ENCODE measurements at regions not wholly inside any gene's neighbourhood (a gene's known extent, or its start where the extent isn't known, plus 50 kb on each side); places are given as distances from the start of the nearest gene placed in this dataset.

GRCh38 chr16:63983401-63983800 is 1138.5 kb downstream of the CDH11 start:
- Histone ChIP-seq H3K9me3 (no peaks in the 10 kb centered on the region), H3K27me3 (no peaks in the 10 kb centered on the region), H3K4me1 (no peaks in the 10 kb centered on the region), H3K4me3 (no peak overlapping the region), H3K36me3 (no peaks in the 10 kb centered on the region), H3K27ac (no peak overlapping the region)
- DNase-seq = no peak
- TF ChIP-seq EP300 (IDR thresholded peaks at IDR 0.05; ENCODE audit: low read depth) (no peak), CTCF (IDR thresholded peaks at IDR 0.05) (no peak), POLR2AphosphoS5 (IDR thresholded peaks at IDR 0.05) (no peak), POLR2A (IDR thresholded peaks at IDR 0.05) (no peak)
- intact Hi-C loops (cut with DNase I; ENCODE audit: low total_unique reads) (no loop called here), in situ Hi-C loops (cut with MboI; ENCODE audit: low pct_ligation_motif_present in 1 of 4, low pct_unique_long_range_greater_than_20kb in 1 of 4, low sequenced_read_pairs in 3 of 4) (no loop called here)
- 40 to 41% methylated on average over 2 of the region's 2 CpGs for WGBS, 2 donors (ENCODE audit: low coverage in 1 of 2)

GRCh38 chr16:63982741-63983140 is 1139.1 kb downstream of the CDH11 start:
- in situ Hi-C loops (cut with MboI; ENCODE audit: low pct_ligation_motif_present in 1 of 4, low pct_unique_long_range_greater_than_20kb in 1 of 4, low sequenced_read_pairs in 3 of 4) (no loop called here), intact Hi-C loops (cut with DNase I; ENCODE audit: low total_unique reads) (no loop called here)
- Histone ChIP-seq H3K4me1 (no peaks in the 10 kb centered on the region), H3K27me3 (no peaks in the 10 kb centered on the region), H3K36me3 (no peaks in the 10 kb centered on the region), H3K9me3 (no peaks in the 10 kb centered on the region), H3K27ac (no peak overlapping the region), H3K4me3 (no peak overlapping the region)
- 46 to 47% methylated on average over 3 of the region's 3 CpGs for WGBS, 2 donors (ENCODE audit: low coverage in 1 of 2)
- no peak for TF ChIP-seq POLR2AphosphoS5 (IDR thresholded peaks at IDR 0.05)
- no peak for TF ChIP-seq CTCF (IDR thresholded peaks at IDR 0.05)
- TF ChIP-seq POLR2A (IDR thresholded peaks at IDR 0.05) = no peak
- TF ChIP-seq EP300 (IDR thresholded peaks at IDR 0.05; ENCODE audit: low read depth) = no peak
- DNase-seq = no peak

DNA sequence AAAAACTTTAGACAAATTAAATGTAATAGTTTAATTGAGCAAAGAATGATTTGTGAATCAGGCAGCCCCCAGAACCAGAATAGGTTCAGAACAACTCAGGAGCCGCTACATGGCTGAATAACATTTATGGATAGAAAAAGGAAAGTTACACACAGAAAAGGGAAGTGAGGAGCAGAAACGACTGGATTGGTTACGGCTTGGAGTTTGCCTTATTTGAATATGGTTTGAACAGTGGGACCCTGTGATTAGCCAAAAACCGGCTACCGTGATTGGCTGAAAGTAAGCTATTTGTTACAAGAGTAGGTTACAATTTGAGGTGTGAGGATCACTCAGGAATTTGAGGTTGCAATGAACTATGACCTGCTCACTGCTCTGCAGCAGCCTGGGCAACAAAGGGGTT is 1139.8 kb downstream of the CDH11 start:
- no peaks in the 10 kb centered on the region for H3K4me1 ChIP-seq
- no peak overlapping the region for H3K4me3 ChIP-seq
- no peak overlapping the region for H3K27ac ChIP-seq
- TF ChIP-seq CTCF (IDR thresholded peaks at IDR 0.05) = no peak
- no peak for TF ChIP-seq POLR2AphosphoS5 (IDR thresholded peaks at IDR 0.05)
- TF ChIP-seq EP300 (IDR thresholded peaks at IDR 0.05; ENCODE audit: low read depth) = no peak
- no peak for TF ChIP-seq POLR2A (IDR thresholded peaks at IDR 0.05)
- 78 to 85% methylated on average over 5 of the region's 5 CpGs for WGBS, 2 donors (ENCODE audit: low coverage in 1 of 2)
- no peaks in the 10 kb centered on the region for H3K9me3 ChIP-seq
- H3K27me3 ChIP-seq = no peaks in the 10 kb centered on the region
- no peak for DNase-seq
- in situ Hi-C loops (cut with MboI; ENCODE audit: low pct_ligation_motif_present in 1 of 4, low pct_unique_long_range_greater_than_20kb in 1 of 4, low sequenced_read_pairs in 3 of 4) (no loop called here), intact Hi-C loops (cut with DNase I; ENCODE audit: low total_unique reads) (no loop called here)
- no peaks in the 10 kb centered on the region for H3K36me3 ChIP-seq

- no peak for DNase-seq
- TF ChIP-seq EP300 (IDR thresholded peaks at IDR 0.05; ENCODE audit: low read depth) (no peak), POLR2AphosphoS5 (IDR thresholded peaks at IDR 0.05) (no peak), CTCF (IDR thresholded peaks at IDR 0.05) (no peak), POLR2A (IDR thresholded peaks at IDR 0.05) (no peak)
- in situ Hi-C loops (cut with MboI; ENCODE audit: low pct_ligation_motif_present in 1 of 4, low pct_unique_long_range_greater_than_20kb in 1 of 4, low sequenced_read_pairs in 3 of 4) = no loop called here
- Histone ChIP-seq H3K36me3 (no peaks in the 10 kb centered on the region), H3K27me3 (no peaks in the 10 kb centered on the region), H3K4me3 (no peak overlapping the region), H3K9me3 (no peaks in the 10 kb centered on the region), H3K27ac (no peak overlapping the region), H3K4me1 (no peaks in the 10 kb centered on the region)
- intact Hi-C loops (cut with DNase I; ENCODE audit: low total_unique reads) = no loop called here
- 55 to 67% methylated on average over 1 to 2 of the region's 2 CpGs for WGBS, 2 donors (ENCODE audit: low coverage in 1 of 2)
Observed at GRCh38 chr16:63981639-63982038, 1140.2 kb downstream of the CDH11 start.

All from transverse colon (tissue), 4 donors.